ENCODE measurements at regions not wholly inside any gene's neighbourhood (a gene's known extent, or its start where the extent isn't known, plus 50 kb on each side); places are given as distances from the start of the nearest gene placed in this dataset.

- TF ChIP-seq EZH2 (IDR thresholded peaks at IDR 0.05; ENCODE audit: insufficient read depth, low read length), result no peak
- no peak for TF ChIP-seq CTCF (IDR thresholded peaks at IDR 0.05; ENCODE audit: insufficient read depth, low read depth, low read length)
- no peak for FAIRE-seq
Measured at GRCh38 chr7:153392726-153393125, 633.2 kb downstream of the ACTR3B start.

GRCh38 chr7:153393666-153394065, 634.1 kb downstream of the ACTR3B start:
- no peaks in the 10 kb centered on the region for H3K36me3 ChIP-seq (ENCODE audit: insufficient read depth, low read length)
- no peak overlapping the region for H3K4me2 ChIP-seq (ENCODE audit: low read length)
- Mint-ChIP-seq H3K36me3 (ENCODE audit: low read depth, unreplicated experiment) (no peaks in the 10 kb centered on the region), H3K4me1 (ENCODE audit: low read depth, unreplicated experiment) (no peaks in the 10 kb centered on the region), H3K9me3 (ENCODE audit: unreplicated experiment) (peaks cover 10% of the 10 kb centered on the region), H3K27me3 (ENCODE audit: low read depth, unreplicated experiment) (no peaks in the 10 kb centered on the region), H3K4me3 (ENCODE audit: unreplicated experiment) (no peak overlapping the region), H3K27ac (ENCODE audit: unreplicated experiment) (no peak overlapping the region)
- FAIRE-seq (no peak), DNase-seq (ENCODE audit: low read depth) (no peak)
- no peak overlapping the region for H3K27ac ChIP-seq (ENCODE audit: low read depth, low read length)
- H3K79me2 ChIP-seq (ENCODE audit: insufficient read depth, low read length), result no peaks in the 10 kb centered on the region
- no peak overlapping the region for H3K4me3 ChIP-seq (ENCODE audit: insufficient read depth, low read depth, low read length)
- H4K20me1 ChIP-seq (ENCODE audit: insufficient read depth, low read length), result no peaks in the 10 kb centered on the region
- TF ChIP-seq CTCF (IDR thresholded peaks at IDR 0.05; ENCODE audit: insufficient read depth, low read depth, low read length) (no peak), EZH2 (IDR thresholded peaks at IDR 0.05; ENCODE audit: insufficient read depth, low read length) (no peak)
- no peak overlapping the region for H3K9ac ChIP-seq (ENCODE audit: low read length)
- no peaks in the 10 kb centered on the region for H3K27me3 ChIP-seq (ENCODE audit: insufficient read depth, low read length)
- H2AFZ ChIP-seq (ENCODE audit: low read depth, low read length), result no peak overlapping the region
- no peaks in the 10 kb centered on the region for H3K4me1 ChIP-seq (ENCODE audit: insufficient read depth, low read length)
- H3K9me3 ChIP-seq (ENCODE audit: insufficient read depth, low read depth, low read length), result peaks cover 7% of the 10 kb centered on the region

More at GRCh38 chr7:153392726-153393125, 633.2 kb downstream of the ACTR3B start:
- no peak overlapping the region for H3K4me2 ChIP-seq (ENCODE audit: low read length)
- Mint-ChIP-seq H3K27me3 (ENCODE audit: low read depth, unreplicated experiment) (no peaks in the 10 kb centered on the region), H3K4me3 (ENCODE audit: unreplicated experiment) (no peak overlapping the region), H3K9me3 (ENCODE audit: unreplicated experiment) (peaks cover 11% of the 10 kb centered on the region), H3K4me1 (ENCODE audit: low read depth, unreplicated experiment) (no peaks in the 10 kb centered on the region), H3K27ac (ENCODE audit: unreplicated experiment) (no peak overlapping the region), H3K36me3 (ENCODE audit: low read depth, unreplicated experiment) (no peaks in the 10 kb centered on the region)
- H3K9me3 ChIP-seq (ENCODE audit: insufficient read depth, low read depth, low read length), result peaks cover 7% of the 10 kb centered on the region
- H3K79me2 ChIP-seq (ENCODE audit: insufficient read depth, low read length), result no peaks in the 10 kb centered on the region
- H4K20me1 ChIP-seq (ENCODE audit: insufficient read depth, low read length), result no peaks in the 10 kb centered on the region
- no peak overlapping the region for H3K4me3 ChIP-seq (ENCODE audit: insufficient read depth, low read depth, low read length)
- no peaks in the 10 kb centered on the region for H3K27me3 ChIP-seq (ENCODE audit: insufficient read depth, low read length)
- no peak for DNase-seq (ENCODE audit: low read depth)
- H3K9ac ChIP-seq (ENCODE audit: low read length), result no peak overlapping the region
- no peak overlapping the region for H2AFZ ChIP-seq (ENCODE audit: low read depth, low read length)
- no peaks in the 10 kb centered on the region for H3K4me1 ChIP-seq (ENCODE audit: insufficient read depth, low read length)
- H3K36me3 ChIP-seq (ENCODE audit: insufficient read depth, low read length), result no peaks in the 10 kb centered on the region
- no peak overlapping the region for H3K27ac ChIP-seq (ENCODE audit: low read depth, low read length)

- H4K20me1 ChIP-seq (ENCODE audit: insufficient read depth, low read length), result no peaks in the 10 kb centered on the region
- no peak overlapping the region for H2AFZ ChIP-seq (ENCODE audit: low read depth, low read length)
- Mint-ChIP-seq H3K4me1 (ENCODE audit: low read depth, unreplicated experiment) (no peaks in the 10 kb centered on the region), H3K36me3 (ENCODE audit: low read depth, unreplicated experiment) (no peaks in the 10 kb centered on the region), H3K27me3 (ENCODE audit: low read depth, unreplicated experiment) (no peaks in the 10 kb centered on the region), H3K9me3 (ENCODE audit: unreplicated experiment) (peaks cover 11% of the 10 kb centered on the region), H3K27ac (ENCODE audit: unreplicated experiment) (no peak overlapping the region), H3K4me3 (ENCODE audit: unreplicated experiment) (no peak overlapping the region)
- peaks cover 7% of the 10 kb centered on the region for H3K9me3 ChIP-seq (ENCODE audit: insufficient read depth, low read depth, low read length)
- no peak overlapping the region for H3K9ac ChIP-seq (ENCODE audit: low read length)
- DNase-seq (ENCODE audit: low read depth) (no peak), FAIRE-seq (no peak)
- no peaks in the 10 kb centered on the region for H3K27me3 ChIP-seq (ENCODE audit: insufficient read depth, low read length)
- H3K36me3 ChIP-seq (ENCODE audit: insufficient read depth, low read length), result no peaks in the 10 kb centered on the region
- H3K4me3 ChIP-seq (ENCODE audit: insufficient read depth, low read depth, low read length), result no peak overlapping the region
- H3K4me1 ChIP-seq (ENCODE audit: insufficient read depth, low read length), result no peaks in the 10 kb centered on the region
- H3K4me2 ChIP-seq (ENCODE audit: low read length), result no peak overlapping the region
- no peaks in the 10 kb centered on the region for H3K79me2 ChIP-seq (ENCODE audit: insufficient read depth, low read length)
- no peak for TF ChIP-seq CTCF (IDR thresholded peaks at IDR 0.05; ENCODE audit: insufficient read depth, low read depth, low read length)
- no peak for TF ChIP-seq EZH2 (IDR thresholded peaks at IDR 0.05; ENCODE audit: insufficient read depth, low read length)
- no peak overlapping the region for H3K27ac ChIP-seq (ENCODE audit: low read depth, low read length)
Measured at GRCh38 chr7:153396475-153396874, 636.9 kb downstream of the ACTR3B start.
